ENCODE measurements at regions not wholly inside any gene's neighbourhood (a gene's known extent, or its start where the extent isn't known, plus 50 kb on each side); places are given as distances from the start of the nearest gene placed in this dataset.

DNA sequence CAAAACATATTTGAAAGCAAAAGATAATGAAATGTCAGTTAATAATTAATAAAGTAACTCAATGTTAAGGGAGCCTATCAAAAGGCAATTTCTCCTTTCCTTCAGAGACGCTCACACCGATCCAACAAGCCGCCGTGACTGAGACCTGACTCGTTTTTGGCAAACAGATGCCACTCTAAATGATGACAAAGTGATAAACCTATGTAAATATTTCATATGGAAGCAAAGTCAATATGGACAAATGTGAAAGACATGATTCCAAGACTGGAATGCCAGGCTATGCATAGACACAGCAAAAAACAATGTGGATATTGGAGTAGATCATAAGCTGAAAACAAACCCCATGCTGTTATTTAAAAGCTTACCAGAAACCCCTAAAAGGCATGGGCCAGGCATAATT, 137.2 kb upstream of the SUCLG2 start:
- DNase-seq (ENCODE audit: low read depth in 2 of 2), result no peak

- DNase-seq (ENCODE audit: low read depth in 2 of 2), result peak; percentile 27
Measured at GRCh38 chr3:67790043-67790442, 135.6 kb upstream of the SUCLG2 start.

- DNase-seq (ENCODE audit: low read depth in 2 of 2), result no peak
Measured at GRCh38 chr3:67788396-67788795, 134.0 kb upstream of the SUCLG2 start.

GRCh38 chr3:67783281-67784250, 129.2 kb upstream of the SUCLG2 start:
- DNase-seq (ENCODE audit: low read depth in 2 of 2), result no peak

GRCh38 chr3:67781871-67782270, 127.5 kb upstream of the SUCLG2 start:
- no peak for DNase-seq (ENCODE audit: low read depth in 2 of 2)

DNA sequence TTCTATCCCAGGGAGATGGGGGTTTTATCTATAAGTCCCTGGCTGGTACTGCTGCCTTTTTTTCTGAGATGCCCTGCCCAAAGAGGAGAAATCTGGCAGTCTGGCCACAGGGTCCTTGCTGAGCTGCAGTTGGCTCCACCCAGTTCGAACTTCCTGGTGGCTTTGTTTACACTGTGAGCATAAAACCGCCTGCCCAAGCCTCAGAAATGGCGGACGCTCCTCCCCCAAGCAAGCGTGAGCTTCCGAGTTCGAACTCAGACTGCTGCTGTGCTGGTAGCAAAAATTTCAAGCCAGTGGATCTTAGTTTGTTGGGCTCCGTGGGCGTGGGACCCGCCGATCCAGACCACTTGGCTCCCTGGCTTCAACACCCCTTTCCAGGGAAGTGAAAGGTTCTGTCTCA, 126.8 kb upstream of the SUCLG2 start:
- no peak for DNase-seq (ENCODE audit: low read depth in 2 of 2)

GRCh38 chr3:67774676-67775075, 120.3 kb upstream of the SUCLG2 start:
- no peak for DNase-seq (ENCODE audit: low read depth in 2 of 2)

GRCh38 chr3:67765575-67765974, 111.2 kb upstream of the SUCLG2 start:
- no peak for DNase-seq (ENCODE audit: low read depth in 2 of 2)

GRCh38 chr3:67745296-67745695, 90.9 kb upstream of the SUCLG2 start:
- DNase-seq (ENCODE audit: low read depth in 2 of 2), result no peak

DNA sequence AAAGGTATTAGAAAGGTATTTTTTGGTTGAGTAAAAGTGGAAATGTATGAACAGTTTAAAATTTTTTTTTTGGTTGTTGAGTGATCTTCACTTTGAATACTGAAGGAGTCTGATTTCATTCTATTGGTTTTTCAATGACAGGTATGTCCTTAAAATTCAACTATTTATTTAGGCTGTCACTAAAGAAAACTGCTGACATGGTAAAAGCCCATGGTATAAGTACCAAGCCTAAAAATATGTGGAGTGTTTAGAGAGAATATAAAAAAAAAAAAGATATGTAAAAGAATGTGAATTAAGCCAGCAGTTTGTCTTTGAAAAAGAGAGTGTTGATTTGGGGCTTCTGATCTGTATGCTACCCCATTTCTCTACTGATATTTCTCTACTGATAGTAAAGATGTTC, 90.3 kb upstream of the SUCLG2 start:
- no peak for DNase-seq (ENCODE audit: low read depth in 2 of 2)

- no peak for DNase-seq (ENCODE audit: low read depth in 2 of 2)
Measured at GRCh38 chr3:67739851-67740250, 85.4 kb upstream of the SUCLG2 start.

DNA sequence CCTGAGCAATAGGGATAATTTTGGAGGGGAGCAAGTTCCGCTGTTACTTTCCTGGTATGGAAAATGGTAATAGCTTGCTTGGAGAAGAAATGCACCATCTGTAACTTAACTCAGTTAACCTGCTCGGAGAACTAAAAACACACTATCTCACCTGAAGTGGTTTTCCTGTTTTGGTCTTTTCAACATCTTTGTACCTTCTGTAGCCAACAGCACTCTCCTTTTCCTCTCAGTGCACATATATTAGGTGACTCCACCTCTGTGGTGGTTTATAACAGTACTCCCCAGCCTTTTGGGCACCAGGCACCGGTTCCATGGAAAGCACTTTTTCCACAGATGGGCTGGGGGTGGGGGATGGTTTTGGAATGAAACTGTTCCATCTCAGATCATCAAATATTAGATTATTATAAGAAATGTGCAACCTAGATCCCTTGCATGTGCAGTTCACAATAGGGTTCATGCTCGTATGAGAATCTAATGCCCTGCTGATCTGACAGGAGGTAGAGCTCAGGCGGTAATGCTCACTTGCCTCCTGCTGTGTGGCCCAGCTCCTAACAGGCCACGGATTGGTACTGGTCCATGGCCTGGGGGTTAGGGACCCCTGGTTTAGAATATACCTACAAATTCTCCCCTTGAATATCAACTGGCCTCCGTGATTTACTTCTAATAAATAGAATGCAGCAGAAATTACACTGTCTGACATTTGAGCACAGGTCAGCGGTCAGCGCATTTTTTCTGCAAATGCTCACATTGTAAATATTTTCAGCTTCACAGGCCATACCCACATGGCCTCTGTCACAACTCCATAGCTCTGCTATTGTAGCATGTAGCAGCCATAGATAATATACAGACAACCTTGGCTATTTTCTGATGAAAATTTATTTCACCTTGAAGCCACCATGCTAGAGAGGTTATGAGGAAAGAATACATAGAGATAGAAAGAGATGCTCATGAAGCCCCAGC, 83.8 kb upstream of the SUCLG2 start:
- DNase-seq (ENCODE audit: low read depth in 2 of 2), result no peak

DNA sequence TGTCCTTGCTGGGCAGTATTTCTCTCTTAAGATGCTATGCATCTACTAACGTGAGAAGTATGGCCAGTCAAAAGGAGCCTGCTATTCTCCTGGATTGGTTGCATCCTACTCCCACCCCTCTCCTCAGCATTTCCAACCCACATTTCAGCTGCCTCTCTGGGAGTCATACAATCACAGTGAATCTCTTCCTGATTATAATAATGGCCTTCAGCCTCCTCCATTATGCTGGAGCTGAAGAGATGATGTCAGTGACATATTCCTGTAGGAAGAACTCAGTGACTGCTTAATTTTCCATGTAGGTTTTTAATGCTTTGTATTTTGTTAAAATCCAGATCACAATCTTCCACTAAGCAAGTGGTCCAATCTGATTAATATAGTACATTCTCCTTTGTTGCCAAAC, 82.7 kb upstream of the SUCLG2 start:
- no peak for DNase-seq (ENCODE audit: low read depth in 2 of 2)

GRCh38 chr3:67733269-67733950, 79.0 kb upstream of the SUCLG2 start:
- DNase-seq (ENCODE audit: low read depth in 2 of 2), result no peak

GRCh38 chr3:67724434-67724833, 70.0 kb upstream of the SUCLG2 start:
- no peak for DNase-seq (ENCODE audit: low read depth in 2 of 2)

GRCh38 chr3:67723863-67724262, 69.5 kb upstream of the SUCLG2 start:
- no peak for DNase-seq (ENCODE audit: low read depth in 2 of 2)

GRCh38 chr3:67719333-67719732, 64.9 kb upstream of the SUCLG2 start:
- no peak for DNase-seq (ENCODE audit: low read depth in 2 of 2)

- no peak for DNase-seq (ENCODE audit: low read depth in 2 of 2)
Measured at GRCh38 chr3:67715971-67716370, 61.6 kb upstream of the SUCLG2 start.

DNA sequence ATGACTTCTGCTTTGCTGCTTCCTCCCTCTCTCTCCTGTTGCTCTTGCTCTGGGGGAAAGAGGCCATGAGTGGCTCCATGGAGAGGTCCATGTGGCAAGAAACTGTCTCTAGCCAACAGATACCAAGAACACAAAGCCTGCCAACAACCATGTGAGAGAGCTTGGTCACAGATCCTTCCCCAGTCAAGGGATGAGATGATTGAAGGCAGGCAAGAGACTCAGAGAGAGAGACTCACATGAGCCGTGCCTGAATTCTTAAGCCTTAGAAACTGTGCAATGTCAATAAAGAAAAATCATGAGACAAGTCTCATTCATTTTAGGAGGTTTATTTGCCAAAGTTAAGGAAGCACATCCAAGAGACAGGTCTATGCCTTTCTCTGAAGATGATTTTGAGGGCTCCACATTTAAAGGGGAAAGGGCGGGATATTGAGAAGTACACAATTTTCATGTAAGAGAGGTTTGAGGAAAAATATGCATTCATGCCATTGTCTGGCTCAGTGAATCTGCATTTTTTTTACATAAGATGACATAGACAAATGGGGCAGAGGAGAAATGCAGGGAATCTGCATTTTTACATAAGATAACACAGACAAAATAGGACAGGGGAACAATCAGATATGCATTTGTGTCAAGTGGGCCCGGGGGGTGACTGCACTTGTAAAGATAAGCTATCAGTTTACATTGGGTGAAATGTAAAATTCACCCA, 59.5 kb upstream of the SUCLG2 start:
- no peak for DNase-seq (ENCODE audit: low read depth in 2 of 2)

- no peak for DNase-seq (ENCODE audit: low read depth in 2 of 2)
Measured at GRCh38 chr3:67712259-67712658, 57.8 kb upstream of the SUCLG2 start.

- no peak for DNase-seq (ENCODE audit: low read depth in 2 of 2)
Measured at GRCh38 chr3:67710396-67710795, 56.0 kb upstream of the SUCLG2 start.
